Loucy (cell line): ENCODE measurements at regions not wholly inside any gene's neighbourhood (a gene's known extent, or its start where the extent isn't known, plus 50 kb on each side); places are given as distances from the start of the nearest gene placed in this dataset.

ENCODE experiments used
- EZH2phosphoT487 ChIP-seq: fragments of 200-600 bp; IDR thresholded peaks from 2 replicates; pipeline ENCODE4 v1.6.1; 2018; ENCODE audit warnings: antibody characterized with exemption, mild to moderate bottlenecking, moderate library complexity, borderline replicate concordance
- TF ChIP-seq, protein P1 (sequence below): fragments of 200-600 bp; sonication (generic); conservative IDR thresholded peaks from 2 replicates; pipeline ENCODE4 v1.5.1; 2014; ENCODE audit warnings: mild to moderate bottlenecking, antibody characterized with exemption, low read length

DNA sequence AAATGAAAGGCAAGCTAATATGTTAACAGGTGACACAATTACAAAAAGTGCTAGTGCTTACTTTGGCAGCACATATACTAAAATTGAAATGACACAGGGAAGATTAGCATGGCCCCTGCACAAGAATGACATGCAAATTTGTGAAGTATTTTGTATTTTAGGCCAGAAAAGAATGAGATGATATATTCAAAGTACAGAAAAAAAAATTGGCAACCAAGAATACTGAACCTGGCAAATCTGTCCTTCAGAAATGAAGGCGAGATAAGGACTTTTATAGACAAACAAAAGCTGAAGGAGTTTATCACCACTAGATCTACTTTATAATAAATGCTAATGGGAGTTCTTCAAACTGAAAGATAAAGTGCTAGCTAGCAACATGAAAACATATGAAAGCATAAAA lies 350.0 kb upstream of the POU3F1 start:
- TF ChIP-seq, protein P1, sequence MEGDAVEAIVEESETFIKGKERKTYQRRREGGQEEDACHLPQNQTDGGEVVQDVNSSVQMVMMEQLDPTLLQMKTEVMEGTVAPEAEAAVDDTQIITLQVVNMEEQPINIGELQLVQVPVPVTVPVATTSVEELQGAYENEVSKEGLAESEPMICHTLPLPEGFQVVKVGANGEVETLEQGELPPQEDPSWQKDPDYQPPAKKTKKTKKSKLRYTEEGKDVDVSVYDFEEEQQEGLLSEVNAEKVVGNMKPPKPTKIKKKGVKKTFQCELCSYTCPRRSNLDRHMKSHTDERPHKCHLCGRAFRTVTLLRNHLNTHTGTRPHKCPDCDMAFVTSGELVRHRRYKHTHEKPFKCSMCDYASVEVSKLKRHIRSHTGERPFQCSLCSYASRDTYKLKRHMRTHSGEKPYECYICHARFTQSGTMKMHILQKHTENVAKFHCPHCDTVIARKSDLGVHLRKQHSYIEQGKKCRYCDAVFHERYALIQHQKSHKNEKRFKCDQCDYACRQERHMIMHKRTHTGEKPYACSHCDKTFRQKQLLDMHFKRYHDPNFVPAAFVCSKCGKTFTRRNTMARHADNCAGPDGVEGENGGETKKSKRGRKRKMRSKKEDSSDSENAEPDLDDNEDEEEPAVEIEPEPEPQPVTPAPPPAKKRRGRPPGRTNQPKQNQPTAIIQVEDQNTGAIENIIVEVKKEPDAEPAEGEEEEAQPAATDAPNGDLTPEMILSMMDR = no peak
- no peak for TF ChIP-seq EZH2phosphoT487
